ENCODE measurements at regions not wholly inside any gene's neighbourhood (a gene's known extent, or its start where the extent isn't known, plus 50 kb on each side); places are given as distances from the start of the nearest gene placed in this dataset.

DNA sequence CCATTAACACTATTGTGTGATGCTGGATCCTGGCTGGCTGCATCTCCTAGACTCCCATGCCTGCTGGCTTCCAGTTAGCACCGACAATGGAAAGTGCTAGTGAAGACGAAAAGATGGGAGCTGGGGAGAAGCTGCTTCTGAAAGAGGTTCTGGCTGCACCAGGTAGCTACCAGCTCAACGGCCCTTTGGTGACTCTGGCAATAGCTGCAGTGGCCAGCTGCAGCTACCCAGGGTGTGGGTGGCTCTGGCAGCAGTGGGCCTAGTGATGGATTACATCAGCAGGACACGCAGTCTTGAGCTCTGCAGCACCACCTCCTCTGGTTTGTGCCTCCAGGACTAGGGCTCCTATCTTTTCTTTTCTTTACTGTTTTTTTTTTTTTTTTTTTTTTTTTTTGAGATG lies 662.6 kb downstream of the MATN1 start:
- Histone ChIP-seq H3K4me1 (no peaks in the 10 kb centered on the region), H3K27me3 (peaks cover 0 to 15% (median 9%) of the 10 kb centered on the region in 7 donors), H3K9me3 (no peaks in the 10 kb centered on the region), H3K4me3 (no peak overlapping the region), H3K36me3 (no peaks in the 10 kb centered on the region), H3K27ac (no peak overlapping the region)
- TF ChIP-seq CTCF (IDR thresholded peaks at IDR 0.05): no peak
- DNase-seq (no peak), ATAC-seq (no peak)
- intact Hi-C loops (cut with DNase I): no loop called here
- WGBS, 2 donors: 84 to 85% methylated on average over 4 of the region's 4 CpGs

DNA sequence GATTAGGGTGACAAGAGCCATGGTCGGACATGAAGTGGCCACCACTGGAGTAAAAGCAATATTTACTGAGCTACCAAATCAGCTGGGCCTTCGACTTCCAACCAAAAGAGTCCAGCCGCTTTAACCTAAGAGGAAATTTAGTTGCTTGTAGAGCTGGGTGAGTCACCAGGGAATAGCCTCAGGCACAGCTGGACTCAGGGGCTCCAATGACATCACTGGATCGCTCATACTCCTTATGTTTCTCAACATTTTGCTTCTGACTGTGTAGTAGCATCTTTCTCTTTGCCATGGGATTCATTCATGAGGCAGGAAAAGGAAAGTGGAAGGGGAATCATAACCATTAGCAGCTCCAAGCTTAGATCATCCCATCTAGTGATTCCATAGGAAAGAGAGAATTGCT lies 664.4 kb downstream of the MATN1 start:
- no peak overlapping the region for H3K4me3 ChIP-seq
- H3K27ac ChIP-seq: no peak overlapping the region
- H3K4me1 ChIP-seq: no peaks in the 10 kb centered on the region
- ATAC-seq (no peak), DNase-seq (no peak)
- H3K9me3 ChIP-seq: no peaks in the 10 kb centered on the region
- TF ChIP-seq CTCF (IDR thresholded peaks at IDR 0.05): no peak
- 53 to 63% methylated on average over 4 of the region's 4 CpGs for WGBS, 2 donors
- intact Hi-C loops (cut with DNase I): no loop called here
- no peaks in the 10 kb centered on the region for H3K36me3 ChIP-seq
- H3K27me3 ChIP-seq: peaks cover 0 to 24% (median 17%) of the 10 kb centered on the region in 7 donors

DNA sequence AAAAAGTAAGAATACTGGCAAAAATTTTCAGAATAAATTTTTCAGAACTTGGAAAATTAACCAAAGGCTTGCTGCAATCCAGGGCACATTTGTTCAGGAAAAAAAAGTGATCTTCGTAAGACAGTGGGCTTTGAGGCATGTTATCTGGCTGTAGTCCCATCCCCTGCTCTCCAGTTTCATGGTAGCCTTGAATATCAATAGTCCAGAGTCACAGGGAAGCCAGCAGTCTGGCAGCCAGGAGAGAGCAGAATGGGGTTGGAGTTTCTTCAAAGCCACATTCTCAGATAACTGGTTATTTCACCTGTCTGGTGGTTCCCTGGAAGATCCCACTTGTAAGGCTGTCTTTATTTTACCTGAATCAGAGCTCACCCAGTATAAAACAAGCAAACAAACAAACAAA lies 669.3 kb downstream of the MATN1 start:
- Histone ChIP-seq H3K9me3 (no peaks in the 10 kb centered on the region), H3K27me3 (peaks cover 0 to 56% (median 42%) of the 10 kb centered on the region in 7 donors), H3K4me1 (no peaks in the 10 kb centered on the region), H3K36me3 (no peaks in the 10 kb centered on the region), H3K4me3 (no peak overlapping the region), H3K27ac (no peak overlapping the region)
- ATAC-seq (no peak), DNase-seq (no peak)
- intact Hi-C loops (cut with DNase I): no loop called here
- 40 to 44% methylated on average over 1 of the region's 1 CpG for WGBS, 2 donors
- no peak for TF ChIP-seq CTCF (IDR thresholded peaks at IDR 0.05)

DNA sequence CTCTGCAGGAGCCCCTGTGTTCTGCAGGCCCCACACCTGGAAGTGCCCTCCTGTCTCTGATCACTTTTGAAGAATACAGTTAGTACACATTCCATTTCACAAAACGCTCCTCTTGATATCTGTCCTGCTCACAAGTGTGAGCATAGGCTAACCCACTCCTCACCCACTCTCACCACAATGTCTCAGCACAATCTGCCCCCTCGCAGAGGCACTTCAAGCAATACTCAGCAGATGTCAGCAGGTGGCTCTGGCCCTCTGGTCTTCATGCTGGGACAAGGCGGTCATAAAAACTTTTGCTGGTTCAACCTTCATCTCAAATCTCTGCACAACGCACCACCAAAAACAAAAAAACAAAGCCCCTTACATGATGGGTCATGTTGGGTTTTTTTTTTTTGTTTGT lies 671.2 kb downstream of the MATN1 start:
- H3K9me3 ChIP-seq: no peaks in the 10 kb centered on the region
- H3K4me1 ChIP-seq: no peaks in the 10 kb centered on the region
- TF ChIP-seq CTCF (IDR thresholded peaks at IDR 0.05): peak in 1 of 9 donors; percentile 21
- intact Hi-C loops (cut with DNase I): no loop called here
- H3K36me3 ChIP-seq: no peaks in the 10 kb centered on the region
- 34 to 43% methylated on average over 4 of the region's 4 CpGs for WGBS, 2 donors
- H3K4me3 ChIP-seq: no peak overlapping the region
- DNase-seq (no peak), ATAC-seq (no peak)
- H3K27me3 ChIP-seq: peaks cover 0 to 54% (median 39%) of the 10 kb centered on the region in 7 donors
- no peak overlapping the region for H3K27ac ChIP-seq

GRCh38 chr1:30051777-30052176 lies 671.6 kb downstream of the MATN1 start:
- WGBS, 2 donors: 75 to 81% methylated on average over 6 of the region's 6 CpGs
- ATAC-seq (no peak), DNase-seq (no peak)
- no peaks in the 10 kb centered on the region for H3K4me1 ChIP-seq
- peaks cover 0 to 52% (median 36%) of the 10 kb centered on the region in 7 donors for H3K27me3 ChIP-seq
- intact Hi-C loops (cut with DNase I): no loop called here
- no peak for TF ChIP-seq CTCF (IDR thresholded peaks at IDR 0.05)
- no peak overlapping the region for H3K4me3 ChIP-seq
- no peaks in the 10 kb centered on the region for H3K9me3 ChIP-seq
- no peak overlapping the region for H3K27ac ChIP-seq
- no peaks in the 10 kb centered on the region for H3K36me3 ChIP-seq

Measured in heart right ventricle (tissue), 16 donors.